ENCODE measurements at regions not wholly inside any gene's neighbourhood (a gene's known extent, or its start where the extent isn't known, plus 50 kb on each side); places are given as distances from the start of the nearest gene placed in this dataset.

DNA sequence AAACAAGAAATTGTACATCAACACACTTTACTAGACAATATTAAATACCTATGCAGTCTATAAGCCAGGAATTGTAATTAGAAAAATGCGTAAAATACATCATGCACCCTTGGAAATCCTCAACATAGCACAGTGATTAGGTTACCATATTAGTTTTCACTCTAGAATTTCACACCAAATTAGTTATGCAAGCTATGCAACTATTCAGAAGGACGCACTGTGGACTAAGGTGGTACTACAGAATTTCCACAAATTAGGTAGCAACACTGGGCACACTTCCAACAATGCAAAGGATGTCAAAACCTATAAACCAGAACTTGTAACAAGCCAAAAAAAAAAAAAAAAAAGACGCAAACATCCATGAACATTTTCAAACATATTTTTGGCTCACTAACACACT, 71.1 kb upstream of the ZCCHC13 start:
- no peak overlapping the region for H3K27ac ChIP-seq (ENCODE audit: low read depth in 2 of 2, low read length in 1 of 2)
- no peaks in the 10 kb centered on the region; a peak in 1 of 4 replicates for H3K4me1 ChIP-seq (ENCODE audit: control insufficient read depth in 1 of 2, insufficient read depth in 2 of 2, low read depth in 1 of 2, low read length in 1 of 2)
- TF ChIP-seq MXI1 (IDR thresholded peaks at IDR 0.05; ENCODE audit: low read depth, low read length) (no peak), CTCF (IDR thresholded peaks at IDR 0.05) (peak; percentile 30), SIN3A (IDR thresholded peaks at IDR 0.05; ENCODE audit: borderline replicate concordance, low read depth, low read length) (no peak)
- peaks cover 18 to 22% of the 10 kb centered on the region in 2 experiments for H3K36me3 ChIP-seq (replicated peaks in 1 of 2; ENCODE audit: control insufficient read depth in 1 of 2, insufficient read depth in 2 of 2, low read length in 1 of 2)
- H3K9me2 ChIP-seq, result no peaks in the 10 kb centered on the region
- no peak overlapping the region for H2AFZ ChIP-seq (ENCODE audit: low read depth)
- DNase-seq, result peak; percentile 5
- CTCF ChIA-PET, result no interaction called here
- H4K20me1 ChIP-seq (ENCODE audit: insufficient read depth), result peaks cover 16% of the 10 kb centered on the region; the same call in 1 of the 2 replicates
- no peaks in the 10 kb centered on the region for H3K27me3 ChIP-seq (ENCODE audit: insufficient read depth)
- H3K79me2 ChIP-seq (ENCODE audit: insufficient read depth), result peaks cover 11% of the 10 kb centered on the region; the same call in 1 of the 2 replicates
- WGBS (ENCODE audit: low lambda C conversion rate), result 87% methylated on average over 3 of the region's 3 CpGs
- no peak overlapping the region for H3K9ac ChIP-seq
- H3F3A ChIP-seq (replicated peaks; ENCODE audit: insufficient read depth), result peaks cover 7% of the 10 kb centered on the region
- H3K9me3 ChIP-seq, result no peaks in the 10 kb centered on the region
- H3K4me2 ChIP-seq, result no peak overlapping the region
- POLR2A ChIA-PET, result no interaction called here
- H3K4me3 ChIP-seq (ENCODE audit: low read depth in 2 of 2, low read length in 1 of 2), result no peak overlapping the region

DNA sequence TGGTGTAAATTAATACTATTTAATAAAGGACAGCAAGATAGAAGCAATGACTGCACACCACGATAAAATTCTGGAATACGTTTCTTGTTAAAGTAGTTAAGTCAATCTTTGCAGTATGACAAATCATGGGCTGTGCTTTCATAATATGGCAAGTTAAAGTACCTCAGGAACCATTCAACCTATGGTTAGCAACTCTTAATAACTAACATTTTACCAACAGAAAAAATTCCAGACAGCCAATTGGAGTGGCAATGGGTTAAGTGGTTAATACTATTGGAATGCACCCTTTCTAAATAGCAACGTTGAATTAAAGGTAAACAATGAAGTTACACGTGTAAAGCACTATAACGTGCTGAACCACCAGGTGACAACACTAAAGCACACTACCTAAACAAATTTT, 72.4 kb upstream of the ZCCHC13 start:
- ChIA-PET POLR2A (no interaction called here), CTCF (no interaction called here)
- Histone ChIP-seq H3K9ac (no peak overlapping the region), H4K20me1 (ENCODE audit: insufficient read depth) (peaks cover 16% of the 10 kb centered on the region; the same call in 1 of the 2 replicates), H3K4me2 (no peak overlapping the region), H3K4me1 (ENCODE audit: control insufficient read depth in 1 of 2, insufficient read depth in 2 of 2, low read depth in 1 of 2, low read length in 1 of 2) (no peaks in the 10 kb centered on the region; a peak in 1 of 4 replicates), H3K27ac (ENCODE audit: low read depth in 2 of 2, low read length in 1 of 2) (no peak overlapping the region), H3K4me3 (ENCODE audit: low read depth in 2 of 2, low read length in 1 of 2) (no peak overlapping the region), H3K9me3 (no peaks in the 10 kb centered on the region), H3F3A (replicated peaks; ENCODE audit: insufficient read depth) (peaks cover 7% of the 10 kb centered on the region), H3K36me3 (replicated peaks in 1 of 2; ENCODE audit: control insufficient read depth in 1 of 2, insufficient read depth in 2 of 2, low read length in 1 of 2) (peaks cover 16 to 28% of the 10 kb centered on the region in 2 experiments), H2AFZ (ENCODE audit: low read depth) (no peak overlapping the region), H3K79me2 (ENCODE audit: insufficient read depth) (peaks cover 14% of the 10 kb centered on the region; the same call in 1 of the 2 replicates), H3K27me3 (ENCODE audit: insufficient read depth) (no peaks in the 10 kb centered on the region), H3K9me2 (no peaks in the 10 kb centered on the region)
- WGBS (ENCODE audit: low lambda C conversion rate), result 86% methylated on average over 5 of the region's 5 CpGs
- DNase-seq, result no peak
- TF ChIP-seq FOSL2 (IDR thresholded peaks at IDR 0.05; ENCODE audit: borderline replicate concordance, low read depth) (no peak), FOXJ3 (CRISPR knock-in tag; IDR thresholded peaks at IDR 0.05) (no peak), EZH2phosphoT487 (IDR thresholded peaks at IDR 0.05; ENCODE audit: borderline replicate concordance, low read depth) (no peak), JUND (IDR thresholded peaks at IDR 0.05) (no peak), MXI1 (IDR thresholded peaks at IDR 0.05; ENCODE audit: low read depth, low read length) (no peak), RFX5 (IDR thresholded peaks at IDR 0.05; ENCODE audit: low read length) (no peak), NRF1 (IDR thresholded peaks at IDR 0.05; ENCODE audit: low read depth, low read length) (no peak), EP300 (IDR thresholded peaks at IDR 0.05; ENCODE audit: borderline replicate concordance in 1 of 2, low read depth in 1 of 2, low read length in 1 of 2) (no peak), CHD2 (IDR thresholded peaks at IDR 0.05; ENCODE audit: low read length, partially characterized antibody) (no peak), POLR2AphosphoS5 (IDR thresholded peaks at IDR 0.05; ENCODE audit: low read depth, low read length) (no peak), RAD21 (IDR thresholded peaks at IDR 0.05; ENCODE audit: low read length) (no peak), TAF1 (IDR thresholded peaks at IDR 0.05; ENCODE audit: borderline replicate concordance, low read depth, low read length) (no peak), RCOR1 (IDR thresholded peaks at IDR 0.05; ENCODE audit: low read length) (no peak)
- TF ChIP-seq, protein P1, sequence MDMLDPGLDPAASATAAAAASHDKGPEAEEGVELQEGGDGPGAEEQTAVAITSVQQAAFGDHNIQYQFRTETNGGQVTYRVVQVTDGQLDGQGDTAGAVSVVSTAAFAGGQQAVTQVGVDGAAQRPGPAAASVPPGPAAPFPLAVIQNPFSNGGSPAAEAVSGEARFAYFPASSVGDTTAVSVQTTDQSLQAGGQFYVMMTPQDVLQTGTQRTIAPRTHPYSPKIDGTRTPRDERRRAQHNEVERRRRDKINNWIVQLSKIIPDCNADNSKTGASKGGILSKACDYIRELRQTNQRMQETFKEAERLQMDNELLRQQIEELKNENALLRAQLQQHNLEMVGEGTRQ (IDR thresholded peaks at IDR 0.05; ENCODE audit: borderline replicate concordance, low read depth, low read length), result no peak

Data from SK-N-SH (cell line).